T-helper 1 cell treated with Interleukin-12 subunit alpha and Interleukin-12 subunit beta and Interleukin-4 antibody, amounts not matched to agents 30 ng/mL and 1 ng/mL, for 36 hours (primary cell): ENCODE measurements at regions not wholly inside any gene's neighbourhood (a gene's known extent, or its start where the extent isn't known, plus 50 kb on each side); places are given as distances from the start of the nearest gene placed in this dataset.
"Not testable (repeated sequence)": the region's sequence is repeated elsewhere in the genome, so short reads cannot be mapped to it uniquely, and the experiment has no call there.

Experiments used
- intact Hi-C: fragments of 100-400 bp; cut with micrococcal nuclease; formaldehyde crosslinking; loops from one replicate; pipeline ENCODE4 v1.15.1; 2024

DNA sequence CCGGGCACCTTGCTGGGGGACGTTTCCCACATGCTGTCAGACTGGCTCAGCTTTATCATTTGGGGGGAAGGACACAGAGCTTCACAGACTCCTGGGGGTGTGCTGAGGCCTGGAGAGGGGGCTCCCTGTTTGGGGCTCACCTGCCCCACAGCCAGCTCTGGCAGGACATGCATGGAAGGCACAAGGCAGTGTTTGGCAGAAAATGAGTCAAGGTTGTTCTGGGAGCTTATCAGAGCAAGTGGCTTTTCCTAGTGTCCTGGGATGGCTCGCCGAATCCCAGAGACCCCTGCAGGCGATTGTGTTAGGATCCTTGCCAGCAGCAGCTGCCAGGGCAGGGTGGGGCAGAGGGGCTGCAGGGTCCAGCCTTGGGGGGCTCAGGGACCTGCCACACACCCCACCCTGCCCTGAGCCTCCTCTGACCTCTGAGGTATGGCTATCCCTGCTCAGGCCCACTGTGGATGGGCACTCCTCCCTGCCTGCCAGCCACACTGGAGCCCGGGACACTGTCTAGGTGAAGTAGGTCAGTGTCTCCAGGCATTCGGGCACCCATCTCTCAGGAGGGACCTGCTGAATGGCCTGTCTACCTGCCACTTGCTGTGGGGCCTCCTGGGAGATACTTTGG lies 1323.0 kb downstream of the BRD1 start:
- intact Hi-C loops: no loop called here

DNA sequence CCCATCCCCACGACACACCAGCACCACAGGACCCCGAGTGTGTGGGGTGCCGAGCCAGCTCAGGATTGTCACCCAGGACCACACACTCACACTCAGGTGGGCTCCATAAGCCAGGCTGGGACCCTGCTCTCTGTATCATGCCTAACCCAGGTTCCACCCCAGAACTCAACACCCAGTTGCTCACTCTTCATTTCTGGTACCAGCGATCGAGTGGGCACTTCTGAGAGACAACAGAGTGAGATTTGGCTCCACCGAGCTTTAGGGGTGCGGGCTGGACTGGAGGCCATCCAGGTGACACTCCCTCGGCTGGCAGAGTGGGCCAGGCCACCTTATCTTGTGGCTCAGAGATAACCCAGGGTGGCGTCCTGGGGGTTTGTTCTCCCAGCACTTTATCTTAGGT lies 1323.8 kb downstream of the BRD1 start:
- intact Hi-C loops: no loop called here

DNA sequence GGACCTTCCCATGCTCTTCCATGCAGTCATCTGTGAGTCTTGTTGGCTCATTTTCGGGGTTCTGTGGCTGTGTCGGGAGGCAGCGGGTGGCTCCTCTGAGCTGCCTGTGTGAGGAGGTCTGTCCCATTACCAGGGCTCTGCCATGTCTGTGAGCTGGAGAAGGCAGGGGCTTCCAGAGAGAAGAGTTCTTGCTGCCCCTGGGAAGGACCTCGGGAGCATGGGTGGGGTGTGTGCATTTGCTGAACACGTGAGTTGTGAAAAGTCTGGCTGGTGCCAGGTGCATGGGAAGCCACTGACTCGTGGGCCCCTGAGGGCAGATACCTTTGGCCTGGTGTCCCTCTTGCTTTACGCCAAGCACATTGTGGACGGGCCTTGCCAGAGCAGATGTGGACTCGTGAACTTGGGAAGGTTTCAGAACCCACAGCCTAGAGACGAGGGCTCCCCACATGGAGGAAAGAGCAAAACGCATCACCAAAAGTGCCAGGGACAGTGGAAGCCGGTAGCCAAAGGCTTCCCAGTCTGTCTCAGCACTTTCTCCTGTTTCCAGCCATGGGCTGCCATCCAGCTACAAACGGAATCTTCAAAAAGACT lies 1324.5 kb downstream of the BRD1 start:
- intact Hi-C loops: no loop called here

DNA sequence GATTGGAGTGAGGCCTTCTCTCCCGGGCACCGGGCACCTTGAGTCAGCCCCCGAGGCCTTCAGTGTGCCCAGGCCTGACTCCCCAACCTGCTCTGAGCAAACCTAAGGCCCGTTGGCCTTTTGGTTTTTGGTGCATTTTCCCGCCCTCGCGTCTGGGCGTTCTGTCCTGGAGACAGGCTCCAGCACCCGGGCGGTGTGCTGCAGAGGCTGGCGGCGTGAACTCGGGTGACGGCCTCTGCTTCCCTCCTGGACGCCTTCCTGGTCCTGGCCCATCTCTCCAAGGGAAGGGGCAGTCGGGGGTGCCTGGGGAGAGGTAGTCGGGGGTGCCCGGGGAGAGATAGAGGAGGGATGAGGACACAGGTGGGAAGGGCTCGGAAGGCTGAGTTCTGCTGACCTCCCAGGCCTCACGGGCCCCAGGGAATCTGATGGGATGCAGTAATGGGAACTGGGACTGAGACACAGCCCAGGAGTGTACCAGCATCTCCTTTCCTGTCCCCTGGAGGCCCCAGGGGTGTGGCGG lies 1326.4 kb downstream of the BRD1 start:
- intact Hi-C loops: no loop called here

DNA sequence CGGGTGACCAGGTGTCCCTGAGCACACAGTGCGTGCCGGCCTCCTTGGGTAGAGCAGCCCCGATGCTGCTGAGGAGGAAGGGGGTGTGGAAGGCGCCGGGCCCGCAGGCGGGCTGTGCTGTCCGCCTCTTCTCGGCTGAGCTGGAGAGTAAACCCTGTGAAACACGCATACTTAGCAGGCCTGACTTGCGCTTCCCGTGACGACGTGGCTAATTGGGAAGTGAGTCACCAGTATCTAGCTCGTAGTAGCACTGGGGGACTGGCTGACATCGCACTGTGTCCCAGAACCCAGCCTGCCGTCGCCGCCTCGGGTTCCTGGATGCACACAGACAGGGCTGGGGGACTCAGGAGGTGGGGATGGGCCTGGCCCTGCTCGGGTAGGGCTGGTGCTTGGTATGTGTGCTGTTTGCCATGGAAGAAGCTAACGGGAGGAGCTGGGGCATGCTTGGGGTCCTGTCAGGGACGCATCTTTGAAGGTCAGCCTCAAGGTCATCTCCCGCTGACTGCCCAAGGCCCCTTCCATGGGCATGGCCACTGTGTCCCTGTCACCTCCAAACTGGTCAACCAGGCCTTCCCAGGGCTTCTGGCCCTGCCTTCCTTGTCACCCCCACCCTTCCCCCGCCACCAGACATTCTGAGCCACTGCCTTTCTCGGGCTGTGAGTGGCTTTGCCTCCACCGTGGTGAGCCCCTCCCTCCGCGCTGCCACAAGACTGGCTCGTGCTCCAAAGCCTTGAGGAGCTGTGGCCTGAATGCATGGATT lies 1327.0 kb downstream of the BRD1 start:
- intact Hi-C loops: no loop called here

DNA sequence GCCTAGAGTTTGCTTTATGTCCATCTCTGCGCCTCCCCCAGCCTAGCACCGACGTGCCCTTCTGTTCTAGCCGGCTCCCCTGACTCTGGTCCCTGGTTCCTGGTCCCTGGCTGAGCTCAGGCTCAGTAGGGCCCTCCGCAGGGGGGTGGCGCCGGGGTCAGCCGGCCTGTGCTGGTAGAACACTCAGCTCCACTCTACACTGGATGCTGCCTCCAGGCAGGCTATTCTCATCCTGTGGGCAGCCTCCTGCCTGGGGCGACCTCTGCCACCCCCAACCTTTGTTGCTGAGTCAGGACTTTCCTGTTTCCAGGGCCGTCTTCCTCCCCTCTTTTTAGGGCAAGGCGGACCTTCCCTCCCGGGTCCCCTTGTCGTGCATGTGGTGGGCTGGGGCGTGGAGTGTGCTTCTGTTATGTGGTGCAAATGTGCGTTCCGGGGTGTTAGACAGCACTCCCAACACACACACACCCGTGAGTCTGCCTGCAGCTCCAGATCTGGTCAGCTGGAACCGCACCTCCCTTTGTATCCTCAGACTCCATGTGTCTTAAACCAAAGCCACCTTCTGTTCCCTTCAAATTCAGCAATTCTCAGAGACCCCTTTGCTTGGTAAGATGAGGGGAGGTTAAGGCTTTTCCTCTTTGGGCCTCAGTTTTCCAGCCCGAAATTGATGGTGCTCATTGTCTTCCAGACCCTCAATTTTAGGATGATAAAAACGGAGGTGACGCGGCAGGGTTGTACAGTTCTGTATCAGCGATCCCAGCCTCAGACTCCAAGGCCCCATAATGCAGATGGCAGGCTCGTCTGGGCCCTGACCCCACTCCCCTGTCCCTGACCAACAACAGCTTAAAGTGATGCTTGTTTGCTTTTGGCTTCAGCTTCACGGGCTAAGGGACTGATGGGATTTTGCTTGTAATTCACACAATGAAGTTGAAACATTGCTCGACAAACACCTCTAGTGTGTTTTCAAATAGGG lies 1327.9 kb downstream of the BRD1 start:
- intact Hi-C loops: no loop called here

DNA sequence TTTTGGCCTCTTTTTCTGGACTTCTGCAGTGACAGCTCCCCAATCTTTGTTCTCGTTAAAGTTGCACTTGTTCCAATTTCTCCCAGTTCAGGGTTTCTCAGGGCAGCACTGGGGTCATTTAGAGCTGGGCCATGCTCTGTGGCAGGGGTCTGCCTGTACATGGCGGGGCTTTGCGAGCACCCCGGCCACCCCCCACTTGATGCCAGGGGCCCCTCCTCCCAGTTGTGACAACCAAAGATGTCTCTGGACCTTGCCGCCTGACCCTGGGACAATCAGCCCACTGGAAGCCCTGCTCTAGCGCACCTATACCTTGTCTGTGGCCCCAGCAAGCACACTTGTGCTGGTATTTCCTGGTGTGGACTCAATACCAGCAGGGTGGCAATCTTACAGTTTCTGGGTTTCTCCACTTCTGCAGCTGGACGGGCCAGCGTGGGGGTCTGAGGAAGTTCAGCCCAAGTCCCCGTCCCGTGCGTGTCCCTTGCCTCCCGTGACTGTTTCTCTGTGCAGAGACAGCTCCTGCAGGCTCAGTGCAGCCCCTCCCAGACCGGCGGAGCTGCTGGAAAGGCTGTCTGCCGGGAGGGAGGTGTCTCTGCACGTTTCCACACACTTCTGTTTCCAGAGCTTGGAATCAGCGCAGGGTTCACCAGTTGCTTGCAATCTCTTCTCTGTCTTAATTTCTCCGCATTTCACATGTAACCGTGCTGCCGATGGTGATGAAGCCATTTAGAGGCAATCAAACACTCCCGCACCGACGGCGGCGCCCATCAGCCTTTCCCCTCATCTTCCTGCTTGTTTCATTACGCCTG lies 1328.9 kb downstream of the BRD1 start:
- intact Hi-C loops: no loop called here

DNA sequence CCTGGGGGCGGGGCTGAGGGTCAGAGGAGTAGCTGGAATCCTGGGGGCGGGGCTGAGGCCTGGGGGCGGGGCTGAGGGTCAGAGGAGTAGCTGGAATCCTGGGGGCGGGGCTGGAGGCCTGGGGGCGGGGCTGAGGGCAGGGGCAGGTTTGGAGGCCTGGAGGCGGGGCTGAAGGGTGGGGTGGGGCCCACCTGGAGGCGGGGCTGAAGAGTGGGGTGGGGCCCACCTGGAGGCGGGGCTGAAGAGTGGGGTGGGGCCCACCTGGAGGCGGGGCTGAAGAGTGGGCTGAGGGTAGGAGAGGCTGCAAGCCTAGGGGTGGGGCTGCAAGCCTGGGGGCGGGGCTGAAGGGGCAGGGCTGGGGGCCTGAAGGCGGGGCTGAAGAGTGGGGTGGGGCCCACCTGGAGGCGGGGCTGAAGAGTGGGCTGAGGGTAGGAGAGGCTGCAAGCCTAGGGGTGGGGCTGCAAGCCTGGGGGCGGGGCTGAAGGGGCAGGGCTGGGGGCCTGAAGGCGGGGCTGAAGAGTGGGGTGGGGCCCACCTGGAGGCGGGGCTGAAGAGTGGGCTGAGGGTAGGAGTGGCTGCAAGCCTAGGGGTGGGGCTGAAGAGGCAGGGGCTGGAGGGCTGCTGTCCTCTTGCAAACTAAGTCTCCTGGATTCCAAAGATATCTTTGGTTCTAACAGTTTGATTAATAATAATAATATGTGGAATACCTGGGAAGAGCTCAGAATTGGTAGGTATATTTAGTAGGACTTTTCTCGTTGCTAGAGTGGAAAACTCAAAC lies 1329.7 kb downstream of the BRD1 start:
- intact Hi-C loops: not testable (repeated sequence)

DNA sequence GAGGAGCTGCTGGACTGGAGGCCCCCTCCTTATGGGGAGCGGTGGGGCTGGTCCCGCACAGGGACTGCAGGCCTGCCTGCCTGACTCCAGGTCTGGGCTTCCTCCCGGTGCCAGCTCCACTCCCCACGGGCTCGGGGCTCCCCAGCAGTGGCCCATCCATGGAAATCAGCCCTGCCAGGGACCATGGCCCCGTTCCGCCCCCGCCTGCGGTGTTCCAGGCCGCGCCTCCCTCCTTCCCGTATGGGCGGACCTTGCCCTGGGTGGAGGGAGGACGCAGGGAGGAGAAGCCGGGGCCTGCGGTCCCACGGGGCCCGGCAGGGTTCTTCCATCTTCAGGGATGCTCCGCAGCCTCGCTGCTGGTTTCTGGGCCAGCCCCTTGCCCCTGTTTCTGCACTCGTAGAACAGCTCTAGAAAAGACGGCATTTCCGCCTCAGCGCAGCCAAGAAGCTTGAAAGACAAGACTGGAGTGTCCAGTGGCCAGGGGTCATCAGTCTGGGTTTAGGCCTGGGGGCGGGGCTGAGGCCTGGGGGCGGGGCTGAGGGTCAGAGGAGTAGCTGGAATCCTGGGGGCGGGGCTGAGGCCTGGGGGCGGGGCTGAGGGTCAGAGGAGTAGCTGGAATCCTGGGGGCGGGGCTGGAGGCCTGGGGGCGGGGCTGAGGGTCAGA lies 1330.6 kb downstream of the BRD1 start:
- intact Hi-C loops: no loop called here

DNA sequence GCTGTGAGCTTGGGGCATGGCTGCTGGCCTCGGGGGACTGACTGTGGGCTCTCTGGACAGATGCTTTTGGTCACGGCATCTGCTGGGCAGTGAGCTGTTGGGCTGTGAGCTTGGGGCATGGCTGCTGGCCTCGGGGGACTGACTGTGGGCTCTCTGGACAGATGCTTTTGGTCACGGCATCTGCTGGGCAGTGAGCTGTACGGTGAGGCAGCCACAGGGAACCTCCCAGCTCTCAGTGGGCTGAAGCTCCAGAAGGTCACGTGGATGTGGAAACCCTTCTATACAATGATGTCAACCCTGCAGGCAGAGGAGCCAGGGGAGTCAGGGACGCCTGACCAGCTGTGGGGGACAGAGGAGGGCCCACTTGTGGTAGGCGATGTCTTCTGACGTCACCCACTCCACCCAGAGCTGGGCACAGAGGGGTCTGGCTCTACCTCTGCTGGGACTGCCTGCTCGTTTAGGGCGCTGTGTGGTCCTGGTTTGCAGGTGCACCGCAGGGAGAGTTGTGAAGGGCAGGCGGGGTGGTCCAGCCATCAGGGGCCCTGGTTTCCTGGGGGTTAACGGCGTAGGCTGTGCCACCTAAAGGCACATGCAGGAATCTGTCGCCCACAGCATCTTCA lies 1331.3 kb downstream of the BRD1 start:
- intact Hi-C loops: no loop called here

DNA sequence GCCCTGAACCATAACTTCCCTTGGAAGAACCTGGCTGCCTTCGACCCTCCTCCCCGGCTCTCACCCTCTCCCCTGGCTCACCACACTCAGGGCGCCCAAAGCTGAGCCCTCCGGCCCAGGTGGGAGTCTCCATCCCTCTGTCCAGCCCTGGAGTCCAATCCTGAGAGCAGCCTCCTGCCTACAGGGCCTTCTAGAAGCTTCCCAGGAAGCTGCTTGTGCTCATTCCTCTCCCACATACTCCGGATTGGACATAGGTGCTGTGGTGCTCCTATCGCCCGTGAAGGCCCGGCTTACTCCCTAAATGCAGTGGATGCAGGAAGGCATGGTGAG lies 1332.0 kb downstream of the BRD1 start:
- intact Hi-C loops: no loop called here

DNA sequence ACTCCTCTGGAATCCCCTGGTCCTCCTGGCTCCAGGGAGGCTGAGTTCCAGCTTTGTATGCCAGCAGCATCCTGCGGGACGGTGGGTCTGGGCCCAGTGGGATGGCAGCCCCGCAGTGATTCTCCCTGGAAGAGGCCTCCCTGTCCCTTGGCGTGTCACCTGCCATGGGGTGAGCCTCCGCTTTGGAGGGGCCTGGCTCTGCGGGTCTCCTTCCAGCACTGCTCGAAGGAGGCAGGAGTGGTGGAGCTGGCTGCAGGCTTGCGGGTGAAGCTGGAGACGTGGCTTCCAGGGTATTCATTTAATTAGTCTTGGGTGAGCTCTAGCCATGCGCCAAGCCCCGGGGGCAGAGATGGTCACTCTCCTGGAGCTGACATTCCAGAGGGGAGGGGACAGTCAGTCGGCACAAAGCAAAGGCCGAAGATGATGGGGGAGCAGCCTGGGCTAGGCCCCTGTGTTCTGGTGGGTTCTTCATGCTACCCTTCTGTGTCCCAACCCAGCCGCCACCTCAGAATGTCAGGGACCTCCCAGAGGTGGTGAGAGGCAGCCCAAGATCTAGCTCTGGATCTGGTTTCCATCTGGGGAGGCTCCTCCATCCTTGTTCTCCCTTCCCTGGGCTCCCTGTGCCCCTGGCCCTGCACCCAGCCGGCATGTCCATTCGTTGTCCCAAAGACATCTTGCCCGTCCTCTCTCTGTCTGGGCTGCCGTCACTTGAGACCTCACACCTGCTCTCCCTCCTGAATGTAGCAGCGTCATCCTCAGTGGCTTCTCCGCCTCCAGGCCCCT lies 1332.5 kb downstream of the BRD1 start:
- intact Hi-C loops: loop anchor here (5.0 kb wide), 1 partner anchor 1738 kb away; no protein-coding TSS in a partner anchor

DNA sequence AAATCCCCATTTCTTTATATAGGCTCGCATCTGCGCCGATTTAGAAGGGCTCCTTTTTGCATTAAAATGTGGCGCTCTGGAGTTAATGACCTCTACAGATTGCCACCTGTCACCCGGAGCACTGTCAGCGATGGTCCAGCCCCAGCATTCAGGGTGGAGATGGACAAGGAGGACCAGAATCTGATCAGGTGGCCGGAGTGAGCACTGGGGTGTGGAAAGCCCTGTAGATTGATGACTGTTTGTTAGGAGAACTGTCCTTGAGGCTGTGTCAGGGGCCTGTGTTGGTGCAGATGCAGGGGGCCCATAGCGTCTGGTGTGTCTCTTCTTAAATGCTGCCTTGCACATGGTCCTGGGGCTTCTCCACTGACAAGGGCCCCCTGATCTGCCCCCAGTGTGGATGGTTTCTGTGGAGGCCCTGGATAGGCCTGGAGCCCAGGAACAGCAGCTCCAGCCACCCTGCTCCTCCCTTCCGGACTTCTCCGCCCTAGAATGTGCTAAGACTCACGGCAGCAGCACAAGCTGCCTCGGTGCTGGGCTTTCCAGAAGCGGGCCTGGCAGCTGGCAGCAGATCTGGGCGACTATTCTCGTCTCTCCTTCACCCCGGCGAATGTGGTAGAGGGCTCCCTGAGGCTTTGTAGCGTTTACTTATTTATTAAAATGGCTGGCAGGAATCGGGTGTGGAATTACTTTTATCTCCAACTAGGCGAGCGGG lies 1333.3 kb downstream of the BRD1 start:
- intact Hi-C loops: loop anchor here (5.0 kb wide), 1 partner anchor 1737 kb away; no protein-coding TSS in a partner anchor

DNA sequence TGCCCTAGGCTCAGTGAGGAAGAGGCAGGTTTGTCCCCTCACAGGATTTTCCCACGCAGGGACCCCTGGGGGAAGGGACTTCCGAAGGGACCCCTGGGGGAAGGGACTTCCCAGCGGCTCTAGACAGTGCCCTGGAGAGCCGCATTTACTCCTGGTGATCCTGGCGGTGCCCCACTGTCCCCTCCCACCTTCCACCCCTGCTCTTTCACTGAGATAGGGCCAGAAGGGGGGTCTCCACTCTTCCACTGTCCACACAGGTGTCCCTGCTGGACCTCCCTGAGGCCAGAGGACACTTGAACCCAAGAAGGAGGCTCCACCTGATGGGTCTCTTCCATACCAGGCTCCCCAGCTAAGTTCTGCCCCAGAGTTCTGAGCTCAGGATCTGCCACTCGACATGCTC lies 1333.9 kb downstream of the BRD1 start:
- intact Hi-C loops: loop anchor here (5.0 kb wide), 1 partner anchor 1736 kb away; no protein-coding TSS in a partner anchor

DNA sequence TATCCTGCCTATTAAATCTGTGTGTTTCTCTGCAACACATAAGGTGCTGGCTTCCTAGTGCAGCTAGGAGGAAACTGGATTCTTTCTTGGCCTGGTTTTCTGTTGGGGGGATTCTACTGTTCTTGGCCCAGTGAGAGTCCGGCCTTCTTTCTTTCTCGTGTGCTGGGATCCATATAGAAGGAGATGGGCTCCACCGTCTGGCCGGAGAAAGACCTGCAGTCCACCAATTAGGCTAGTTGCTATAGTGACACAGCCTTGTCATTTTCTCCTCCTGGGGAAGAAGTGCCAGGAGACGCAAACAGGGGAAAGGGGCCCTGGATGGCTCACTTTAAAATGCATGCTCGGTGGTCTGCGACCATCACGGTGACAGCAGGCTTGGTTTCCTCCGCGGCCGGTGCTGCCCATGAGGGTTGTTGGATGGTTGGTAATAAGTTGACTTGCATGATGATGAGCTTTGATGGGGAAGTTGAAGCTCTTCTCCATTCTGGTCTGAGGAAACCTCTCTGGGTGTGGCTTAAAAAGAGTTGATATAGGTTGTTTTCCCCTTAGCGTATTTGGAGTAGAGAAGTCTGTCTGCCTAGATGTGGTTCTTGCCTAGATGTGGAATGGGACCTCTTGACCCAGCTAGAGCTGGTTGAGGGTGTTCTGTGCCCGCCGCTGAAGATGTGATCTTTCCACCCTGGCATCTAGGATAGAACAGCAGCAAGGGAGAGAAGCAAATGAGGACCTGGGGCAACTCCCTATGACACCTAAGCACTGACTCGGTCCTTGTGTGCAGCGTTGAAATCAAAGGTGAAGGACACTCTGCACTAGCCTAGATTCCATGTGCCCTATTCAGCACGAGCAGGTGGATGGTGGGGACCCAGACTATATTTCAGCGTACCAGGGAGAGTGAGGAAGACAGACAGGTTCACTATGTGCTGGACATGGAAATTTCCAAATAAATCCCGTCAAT lies 1335.0 kb downstream of the BRD1 start:
- intact Hi-C loops: loop anchor here (5.0 kb wide), 1 partner anchor 1735 kb away; no protein-coding TSS in a partner anchor

DNA sequence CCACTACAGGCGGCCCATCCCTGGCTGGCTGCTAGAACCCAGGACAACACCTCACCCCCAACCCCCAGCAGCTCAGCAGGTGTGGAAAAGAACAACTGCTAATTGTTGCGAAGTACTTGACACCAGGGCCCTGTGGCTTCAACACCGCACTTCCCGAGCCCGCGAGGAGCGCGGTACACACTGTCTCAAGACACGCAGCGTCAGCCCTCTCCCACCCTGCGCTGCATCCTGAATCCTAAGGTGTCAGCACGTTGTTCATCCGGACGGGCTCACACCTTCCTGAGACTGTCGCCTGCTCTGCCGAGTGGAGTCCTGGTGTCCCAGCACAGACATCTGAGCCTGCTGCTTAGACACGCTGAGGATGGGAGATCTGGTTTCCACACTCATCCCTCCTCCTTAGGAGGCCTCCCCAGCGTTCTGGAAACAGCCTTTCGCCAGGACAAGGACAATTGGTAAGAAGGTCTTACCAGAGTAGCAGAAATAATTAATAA lies 1336.2 kb downstream of the BRD1 start:
- intact Hi-C loops: loop anchor here (5.0 kb wide), 1 partner anchor 1734 kb away; no protein-coding TSS in a partner anchor
